Neural cell (in vitro differentiated cells): ENCODE measurements at regions not wholly inside any gene's neighbourhood (a gene's known extent, or its start where the extent isn't known, plus 50 kb on each side); places are given as distances from the start of the nearest gene placed in this dataset.

ENCODE experiments used
- H2AFZ ChIP-seq: fragments of 200-600, 300-800 bp; sonication (generic), shearing (Covaris generic); 2 replicates; pipeline ENCODE4 v1.6.0; 2014; ENCODE audit warnings: low read depth, mild to moderate bottlenecking, antibody characterized with exemption, low read length, moderate library complexity
- H3F3A ChIP-seq: fragments of 200-600 bp; shearing (Covaris generic); 2 replicates; pipeline ENCODE4 v1.6.1; 2016; ENCODE audit warnings: mild to moderate bottlenecking, moderate library complexity, mixed read lengths, antibody characterized with exemption, low read length; ENCODE audit not compliant: insufficient read depth, poor library complexity, severe bottlenecking
- H3K27ac ChIP-seq: fragments of 200-600, 300-800 bp; sonication (generic), shearing (Covaris generic); 2 replicates; pipeline ENCODE4 v1.5.1; 2014; ENCODE audit warnings: mild to moderate bottlenecking, low read length, moderate library complexity
- H3K27me3 ChIP-seq: fragments of 300-800, 200-600 bp; sonication (generic), shearing (Covaris generic); 2 replicates; pipeline ENCODE4 v1.6.0; 2014; ENCODE audit warnings: mild to moderate bottlenecking, low read depth, low read length, moderate library complexity; ENCODE audit not compliant: insufficient read depth
- H3K36me3 ChIP-seq: fragments of 300-800, 200-600 bp; sonication (generic), shearing (Covaris generic); 2 replicates; pipeline ENCODE4 v1.5.1; 2014; ENCODE audit warnings: mild to moderate bottlenecking, antibody characterized with exemption, low read length, moderate library complexity; ENCODE audit not compliant: insufficient read depth
- H3K4me2 ChIP-seq: fragments of 300-800, 200-600 bp; sonication (generic), shearing (Covaris generic); 2 replicates; pipeline ENCODE4 v1.6.0; 2014; ENCODE audit warnings: mild to moderate bottlenecking, low read length
- H3K4me3 ChIP-seq: fragments of 300-800, 200-600 bp; sonication (generic), shearing (Covaris generic); 2 replicates; pipeline ENCODE4 v1.5.1; 2014; ENCODE audit warnings: mild to moderate bottlenecking, low read length, moderate library complexity
- H3K79me2 ChIP-seq: fragments of 200-600 bp; shearing (Covaris generic); replicated peaks from 2 replicates; pipeline ENCODE4 v1.6.0; 2014; ENCODE audit warnings: mild to moderate bottlenecking, low read length, moderate library complexity; ENCODE audit not compliant: insufficient read depth
- H3K9ac ChIP-seq: fragments of 300-800, 200-600 bp; sonication (generic), shearing (Covaris generic); 2 replicates; pipeline ENCODE4 v1.6.1; 2016; ENCODE audit warnings: mild to moderate bottlenecking, low read length, mixed read lengths
- H3K9me2 ChIP-seq: fragments of 200-600 bp; shearing (Covaris generic); 2 replicates; pipeline ENCODE4 v1.6.1; 2016; ENCODE audit warnings: mild to moderate bottlenecking, low read length, mixed read lengths; ENCODE audit not compliant: insufficient read depth
- H3K9me3 ChIP-seq: fragments of 200-600, 300-800 bp; sonication (generic), shearing (Covaris generic); 2 replicates; pipeline ENCODE4 v1.6.1; 2016; ENCODE audit warnings: mild to moderate bottlenecking, mixed run types, low read length, moderate library complexity, mixed read lengths
- H4K20me1 ChIP-seq: fragments of 200-600 bp; shearing (Covaris generic); 2 replicates; pipeline ENCODE4 v1.6.1; 2016; ENCODE audit warnings: mild to moderate bottlenecking, mixed run types; ENCODE audit not compliant: insufficient read depth
- CTCF ChIP-seq: fragments of 450-650 bp; IDR thresholded peaks from 2 replicates; pipeline ENCODE4 v1.5.1; 2014; ENCODE audit warnings: antibody characterized with exemption, mild to moderate bottlenecking, moderate library complexity; ENCODE audit not compliant: poor library complexity, severe bottlenecking
- EP300 ChIP-seq: fragments of 450-650 bp; conservative IDR thresholded peaks from 2 replicates; pipeline ENCODE4 v1.6.1; 2014; ENCODE audit warnings: antibody characterized with exemption, mild to moderate bottlenecking, moderate library complexity; ENCODE audit not compliant: poor library complexity, severe bottlenecking
- EZH2 ChIP-seq: fragments of 200-600, 300-800 bp; shearing (Covaris generic), sonication (generic); IDR thresholded peaks from 2 replicates; pipeline ENCODE4 v1.6.1; 2014; ENCODE audit warnings: antibody characterized with exemption, low read length, borderline replicate concordance, mild to moderate bottlenecking; ENCODE audit not compliant: insufficient read depth, poor library complexity, severe bottlenecking
- MXI1 ChIP-seq: fragments of 450-650 bp; conservative IDR thresholded peaks from 2 replicates; pipeline ENCODE4 v1.6.1; 2014; ENCODE audit warnings: antibody characterized with exemption, mild to moderate bottlenecking; ENCODE audit not compliant: poor library complexity, severe bottlenecking
- POLR2AphosphoS5 ChIP-seq: IDR thresholded peaks from 2 replicates; pipeline ENCODE4 v1.6.1; 2012
- RAD21 ChIP-seq: fragments of 450-650 bp; conservative IDR thresholded peaks from 2 replicates; pipeline ENCODE4 v1.6.1; 2014; ENCODE audit warnings: antibody characterized with exemption, mild to moderate bottlenecking, moderate library complexity
- REST ChIP-seq: IDR thresholded peaks from 2 replicates; pipeline ENCODE4 v1.6.1; 2012; ENCODE audit warnings: borderline replicate concordance
- TAF1 ChIP-seq: IDR thresholded peaks from 2 replicates; pipeline ENCODE4 v1.6.1; 2012; ENCODE audit warnings: low read depth

DNA sequence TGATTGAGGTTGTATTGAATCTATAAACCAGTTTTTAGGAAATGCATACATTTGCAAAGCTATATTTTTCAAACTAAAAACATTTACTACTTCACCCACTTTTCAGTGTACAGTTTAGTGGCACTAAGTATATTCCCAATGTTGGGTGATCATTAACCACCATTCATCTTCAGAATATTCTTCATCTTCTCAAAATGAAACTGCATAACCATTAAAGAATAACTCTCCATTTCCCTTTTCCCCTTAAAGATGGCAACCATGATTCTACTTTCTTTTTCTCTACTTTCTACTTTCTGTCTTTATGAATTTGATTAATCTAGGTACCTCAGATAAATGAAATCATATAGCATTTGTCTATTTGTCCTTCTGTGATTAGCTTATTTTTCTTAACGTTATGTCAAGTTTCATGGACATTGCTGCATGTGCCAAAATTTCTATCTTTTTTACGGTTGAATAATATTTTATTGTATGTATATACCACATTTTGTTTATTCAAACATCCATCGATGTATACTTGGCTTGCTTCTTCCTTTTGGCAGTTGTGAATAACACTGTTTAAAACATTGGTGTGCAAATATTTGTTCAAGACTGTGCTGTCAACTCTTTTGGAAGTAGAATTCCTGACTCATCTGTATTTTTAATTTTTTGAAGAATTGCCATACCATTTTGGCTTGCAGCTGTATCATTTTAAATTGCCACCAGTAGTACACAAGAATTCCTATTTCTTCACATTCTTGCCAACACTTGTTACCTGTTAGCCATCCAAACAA, 104.9 kb downstream of the RPRM start:
- no peaks in the 10 kb centered on the region for H4K20me1 ChIP-seq
- no peaks in the 10 kb centered on the region for H3K9me3 ChIP-seq
- no peaks in the 10 kb centered on the region for H3K79me2 ChIP-seq
- no peaks in the 10 kb centered on the region for H3F3A ChIP-seq
- H3K27me3 ChIP-seq = no peaks in the 10 kb centered on the region
- no peak overlapping the region for H3K4me2 ChIP-seq
- no peaks in the 10 kb centered on the region for H3K36me3 ChIP-seq
- H3K9me2 ChIP-seq = no peaks in the 10 kb centered on the region
- H2AFZ ChIP-seq = no peak overlapping the region
- TF ChIP-seq EZH2 = no peak
- no peak for TF ChIP-seq MXI1
- no peak for TF ChIP-seq CTCF
- no peak for TF ChIP-seq EP300
- TF ChIP-seq REST = no peak
- TF ChIP-seq TAF1 = no peak
- no peak overlapping the region for H3K4me3 ChIP-seq
- no peak overlapping the region for H3K27ac ChIP-seq
- no peak overlapping the region for H3K9ac ChIP-seq

GRCh38 chr2:153360239-153360638, 118.3 kb downstream of the RPRM start:
- Histone ChIP-seq H3K4me3 (no peak overlapping the region), H3K79me2 (no peaks in the 10 kb centered on the region), H3K9ac (no peak overlapping the region), H3K9me3 (no peaks in the 10 kb centered on the region), H3K27ac (no peak overlapping the region), H3K9me2 (no peaks in the 10 kb centered on the region), H2AFZ (no peak overlapping the region), H3K36me3 (no peaks in the 10 kb centered on the region), H3F3A (no peaks in the 10 kb centered on the region), H3K4me2 (no peak overlapping the region), H4K20me1 (no peaks in the 10 kb centered on the region), H3K27me3 (no peaks in the 10 kb centered on the region)
- no peak for TF ChIP-seq RAD21
- no peak for TF ChIP-seq CTCF
- TF ChIP-seq POLR2AphosphoS5 = no peak
